Natural killer cell treated with Interleukin-12 subunit alpha and Interleukin-12 subunit beta and Interleukin-15 and Interleukin-18, amount 100 ng/mL, for 72 hours (primary cell): ENCODE measurements at regions not wholly inside any gene's neighbourhood (a gene's known extent, or its start where the extent isn't known, plus 50 kb on each side); places are given as distances from the start of the nearest gene placed in this dataset.
A peak's percentile ranks its signal among the peaks of the same experiment; 100 is the strongest.

Experiments used
- ATAC-seq, 2 donors: fragments of 150-1000 bp; cut with Tn5 transposase in 1 of 2; sonication (Bioruptor Pico), chemical (Tn5 transposase) in 1 of 2; 2 replicates each; pipeline ENCODE4 v1.10.0; 2021
- DNase-seq: peaks from one replicate; pipeline ENCODE4 v3.0.0; 2022; ENCODE audit warnings: low spot score
- H3K27ac Mint-ChIP-seq, 2 donors: 1 replicate in 1 of 2; 2 replicates in 1 of 2; pipeline ENCODE4 v1.8.0; 2022; ENCODE audit warnings: mixed read lengths in 2 of 2, mild to moderate bottlenecking in 1 of 2, moderate library complexity in 1 of 2
- H3K27me3 Mint-ChIP-seq, 2 donors: 1 replicate in 1 of 2; 2 replicates in 1 of 2; pipeline ENCODE4 v1.8.0; 2022; ENCODE audit warnings: mixed read lengths in 2 of 2
- H3K36me3 Mint-ChIP-seq: one replicate; pipeline ENCODE4 v1.8.0; 2022; ENCODE audit warnings: mixed read lengths
- H3K4me1 Mint-ChIP-seq, 2 donors: 1 replicate in 1 of 2; 2 replicates in 1 of 2; pipeline ENCODE4 v1.8.0; 2022; ENCODE audit warnings: low read depth in 2 of 2, mixed read lengths in 2 of 2, mild to moderate bottlenecking in 1 of 2
- H3K4me3 Mint-ChIP-seq: one replicate; pipeline ENCODE4 v1.8.0; 2022; ENCODE audit warnings: mixed read lengths
- H3K9me3 Mint-ChIP-seq: 2 replicates; pipeline ENCODE4 v1.8.0; 2022; ENCODE audit warnings: mixed read lengths

GRCh38 chr9:93819905-93820304 lies 135.2 kb downstream of the BARX1 start:
- Mint-ChIP-seq H3K36me3 (no peaks in the 10 kb centered on the region), H3K9me3 (no peaks in the 10 kb centered on the region), H3K4me1 (no peaks in the 10 kb centered on the region), H3K27me3 (peaks cover 27 to 53% of the 10 kb centered on the region in 2 donors), H3K4me3 (no peak overlapping the region), H3K27ac (no peak overlapping the region)
- ATAC-seq (no peak), DNase-seq (no peak)

GRCh38 chr9:93818827-93819472 lies 136.2 kb downstream of the BARX1 start:
- no peaks in the 10 kb centered on the region for H3K9me3 Mint-ChIP-seq
- no peaks in the 10 kb centered on the region for H3K4me1 Mint-ChIP-seq
- ATAC-seq: peak in 1 of 2 donors; percentile 40
- no peak for DNase-seq
- H3K4me3 Mint-ChIP-seq: no peak overlapping the region
- H3K27ac Mint-ChIP-seq: no peak overlapping the region
- H3K36me3 Mint-ChIP-seq: no peaks in the 10 kb centered on the region
- peaks cover 26 to 54% of the 10 kb centered on the region in 2 donors for H3K27me3 Mint-ChIP-seq

- ATAC-seq (no peak), DNase-seq (no peak)
- H3K4me3 Mint-ChIP-seq: no peak overlapping the region
- no peaks in the 10 kb centered on the region for H3K36me3 Mint-ChIP-seq
- no peak overlapping the region for H3K27ac Mint-ChIP-seq
- no peaks in the 10 kb centered on the region for H3K4me1 Mint-ChIP-seq
- no peaks in the 10 kb centered on the region for H3K9me3 Mint-ChIP-seq
- peaks cover 28 to 59% of the 10 kb centered on the region in 2 donors for H3K27me3 Mint-ChIP-seq
Observed at GRCh38 chr9:93818237-93818636, 136.9 kb downstream of the BARX1 start.

- Mint-ChIP-seq H3K9me3 (no peaks in the 10 kb centered on the region), H3K4me1 (no peaks in the 10 kb centered on the region), H3K27me3 (peaks cover 14 to 43% of the 10 kb centered on the region in 2 donors), H3K36me3 (no peaks in the 10 kb centered on the region), H3K4me3 (no peak overlapping the region), H3K27ac (no peak overlapping the region)
- ATAC-seq (no peak), DNase-seq (no peak)
Observed at GRCh38 chr9:93815677-93816076, 139.5 kb downstream of the BARX1 start.

GRCh38 chr9:93815135-93815534 lies 140.0 kb downstream of the BARX1 start:
- Mint-ChIP-seq H3K4me1 (no peaks in the 10 kb centered on the region), H3K27ac (no peak overlapping the region), H3K36me3 (no peaks in the 10 kb centered on the region), H3K4me3 (no peak overlapping the region), H3K9me3 (no peaks in the 10 kb centered on the region), H3K27me3 (peaks cover 9 to 37% of the 10 kb centered on the region in 2 donors)
- ATAC-seq (no peak), DNase-seq (no peak)

GRCh38 chr9:93814077-93814956 lies 140.8 kb downstream of the BARX1 start:
- ATAC-seq: peak in 1 of 2 donors; percentile 34
- Mint-ChIP-seq H3K9me3 (no peaks in the 10 kb centered on the region), H3K4me1 (no peaks in the 10 kb centered on the region), H3K27ac (no peak overlapping the region), H3K27me3 (peaks cover 9 to 35% of the 10 kb centered on the region in 2 donors), H3K4me3 (no peak overlapping the region), H3K36me3 (no peaks in the 10 kb centered on the region)
- no peak for DNase-seq

- ATAC-seq (peak in 1 of 2 donors; percentile 4), DNase-seq (no peak)
- H3K4me1 Mint-ChIP-seq: no peaks in the 10 kb centered on the region
- no peaks in the 10 kb centered on the region for H3K36me3 Mint-ChIP-seq
- H3K27me3 Mint-ChIP-seq: peaks cover 9 to 35% of the 10 kb centered on the region in 2 donors
- H3K27ac Mint-ChIP-seq: no peak overlapping the region
- H3K9me3 Mint-ChIP-seq: no peaks in the 10 kb centered on the region
- no peak overlapping the region for H3K4me3 Mint-ChIP-seq
Observed at GRCh38 chr9:93813221-93814076, 141.7 kb downstream of the BARX1 start.

- DNase-seq: no peak
- ATAC-seq: no peak
- Mint-ChIP-seq H3K36me3 (no peaks in the 10 kb centered on the region), H3K4me3 (no peak overlapping the region), H3K4me1 (no peaks in the 10 kb centered on the region), H3K27me3 (peaks cover 9 to 33% of the 10 kb centered on the region in 2 donors), H3K27ac (no peak overlapping the region), H3K9me3 (no peaks in the 10 kb centered on the region)
Observed at GRCh38 chr9:93812410-93812668, 142.8 kb downstream of the BARX1 start.

GRCh38 chr9:93810028-93810971 lies 144.9 kb downstream of the BARX1 start:
- DNase-seq: no peak
- H3K4me3 Mint-ChIP-seq: no peak overlapping the region
- ATAC-seq: no peak

GRCh38 chr9:93809204-93809940 lies 145.8 kb downstream of the BARX1 start:
- Mint-ChIP-seq H3K4me1 (no peaks in the 10 kb centered on the region), H3K27ac (no peak overlapping the region), H3K9me3 (peaks cover 4% of the 10 kb centered on the region), H3K4me3 (no peak overlapping the region), H3K36me3 (no peaks in the 10 kb centered on the region), H3K27me3 (peaks cover 5 to 7% of the 10 kb centered on the region in 2 donors)
- ATAC-seq (no peak), DNase-seq (no peak)

More at GRCh38 chr9:93810028-93810971, 144.9 kb downstream of the BARX1 start:
- Mint-ChIP-seq H3K27ac (no peak overlapping the region), H3K9me3 (peaks cover 4% of the 10 kb centered on the region), H3K36me3 (no peaks in the 10 kb centered on the region), H3K4me1 (no peaks in the 10 kb centered on the region), H3K27me3 (peaks cover 5 to 14% of the 10 kb centered on the region in 2 donors)

- no peaks in the 10 kb centered on the region for H3K36me3 Mint-ChIP-seq
- H3K4me3 Mint-ChIP-seq: no peak overlapping the region
- ATAC-seq (no peak), DNase-seq (no peak)
- H3K27ac Mint-ChIP-seq: no peak overlapping the region
- H3K4me1 Mint-ChIP-seq: no peaks in the 10 kb centered on the region
- H3K9me3 Mint-ChIP-seq: peaks cover 4% of the 10 kb centered on the region
- peaks cover 5 to 10% of the 10 kb centered on the region in 2 donors for H3K27me3 Mint-ChIP-seq
Observed at GRCh38 chr9:93808115-93809029, 146.8 kb downstream of the BARX1 start.
